Stimulated activated CD8-positive, alpha-beta memory T cell treated with anti-CD3 and anti-CD28 coated beads, Interleukin-15, amount 100 ng/mL, for 1 hour (primary cell): ENCODE measurements at regions not wholly inside any gene's neighbourhood (a gene's known extent, or its start where the extent isn't known, plus 50 kb on each side); places are given as distances from the start of the nearest gene placed in this dataset.
A peak's percentile ranks its signal among the peaks of the same experiment; 100 is the strongest.

Experiments used
- DNase-seq: peaks from one replicate; pipeline ENCODE4 v3.0.0-alpha.2; 2020; ENCODE audit warnings: low read depth

DNA sequence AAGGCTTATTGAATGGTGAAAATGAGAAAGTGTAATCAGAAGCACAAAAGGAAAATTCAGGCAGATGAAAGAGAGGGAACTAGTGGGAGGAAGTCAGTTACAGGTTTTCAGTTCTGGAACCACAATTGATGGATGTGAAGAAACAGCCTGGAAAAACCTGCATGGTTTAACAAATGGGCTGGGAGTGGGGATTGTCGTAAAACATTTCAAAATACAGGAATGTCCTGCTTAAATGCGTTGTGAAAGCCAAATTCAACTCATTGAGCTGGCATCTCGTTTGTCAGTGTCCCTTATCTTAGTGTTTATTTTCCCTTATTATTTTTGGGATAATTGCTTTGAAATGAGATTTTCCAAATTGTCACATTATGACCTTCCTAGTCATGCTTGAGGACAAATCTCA lies 106.5 kb upstream of the RFC3 start:
- no peak for DNase-seq

DNA sequence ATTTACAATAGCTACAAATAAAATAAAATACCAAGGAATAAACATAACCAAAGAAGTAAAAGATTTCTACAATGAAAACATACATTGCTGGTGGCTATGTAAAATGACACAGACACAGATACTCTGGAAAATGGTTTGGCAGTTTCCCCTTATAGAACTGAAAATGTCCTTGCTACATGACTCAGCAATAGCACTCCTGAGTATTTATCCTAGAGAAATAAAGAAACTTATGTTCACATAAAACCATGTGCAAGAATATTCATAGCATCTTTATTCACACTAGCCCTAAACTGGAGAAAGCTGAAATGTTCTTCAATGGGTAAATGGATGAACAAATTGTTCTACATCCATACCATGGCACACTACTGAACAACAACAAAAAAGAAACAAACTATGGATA lies 100.2 kb upstream of the RFC3 start:
- DNase-seq = no peak

DNA sequence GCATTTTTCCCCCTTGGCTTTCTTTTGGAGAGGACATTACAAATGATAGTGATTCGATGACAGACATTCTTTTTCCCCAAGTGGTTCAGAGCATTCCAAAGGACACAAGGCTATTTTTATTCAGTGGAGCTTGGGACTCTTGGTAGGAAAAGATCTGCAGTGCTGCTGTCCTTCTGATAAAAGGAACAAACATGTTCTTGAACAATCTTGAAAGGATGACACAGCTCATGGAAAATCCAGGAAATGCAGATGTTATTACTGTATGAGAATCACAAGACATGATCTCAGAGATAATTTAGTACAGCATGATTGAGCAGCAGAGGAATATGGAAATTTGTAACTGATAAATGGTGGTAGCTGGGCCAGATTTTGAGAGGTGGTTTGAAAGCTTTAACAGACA lies 96.2 kb upstream of the RFC3 start:
- no peak for DNase-seq

DNA sequence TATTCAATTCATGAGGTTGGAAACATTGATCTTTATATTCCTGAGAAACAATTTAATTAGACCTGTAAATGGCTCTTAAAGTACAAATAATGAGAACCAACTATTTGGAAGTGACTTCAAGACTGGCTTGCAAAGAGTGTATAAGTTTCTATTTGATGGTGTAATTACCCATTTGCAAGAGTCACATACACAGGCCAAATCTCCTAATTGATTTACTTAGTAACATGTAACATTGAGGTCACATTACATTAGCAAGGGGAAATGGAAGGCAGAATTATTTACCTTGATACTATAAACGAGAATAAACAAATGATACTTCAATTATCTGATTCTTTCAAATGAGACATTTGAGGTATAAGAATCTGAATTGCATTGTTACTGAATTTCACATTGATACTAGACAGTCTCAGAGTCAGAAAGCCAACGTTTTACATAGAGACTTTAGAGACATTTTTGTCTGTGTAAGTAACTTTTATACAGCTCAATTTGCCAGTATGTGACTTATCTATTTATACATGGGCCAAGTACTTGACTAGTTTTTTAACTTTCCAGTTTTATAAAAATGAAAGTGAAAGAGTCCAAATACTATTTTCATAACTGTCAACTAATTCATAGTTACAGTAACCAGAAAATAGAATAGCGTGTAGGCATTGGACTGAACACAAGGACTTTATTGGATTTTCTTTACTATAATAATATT lies 95.6 kb upstream of the RFC3 start:
- DNase-seq = no peak

DNA sequence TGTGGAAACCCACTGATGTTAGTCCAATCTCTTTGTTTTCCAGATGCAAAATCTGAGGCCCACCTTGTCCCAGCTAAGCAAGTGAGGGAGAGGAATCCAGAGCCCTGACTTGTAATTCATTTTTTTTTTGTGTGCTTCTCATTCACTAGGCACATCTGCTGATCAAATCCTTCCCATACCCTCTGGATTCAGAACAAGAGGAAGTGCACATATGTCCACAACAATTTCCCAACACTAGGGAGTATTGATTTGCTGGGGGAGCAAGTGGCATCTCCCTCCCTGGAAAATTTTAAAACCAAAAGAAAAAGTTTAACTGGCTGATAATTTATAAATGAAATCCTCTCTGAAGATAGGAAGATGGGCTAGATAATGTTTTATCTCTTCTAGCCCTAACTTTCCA lies 94.6 kb upstream of the RFC3 start:
- no peak for DNase-seq

DNA sequence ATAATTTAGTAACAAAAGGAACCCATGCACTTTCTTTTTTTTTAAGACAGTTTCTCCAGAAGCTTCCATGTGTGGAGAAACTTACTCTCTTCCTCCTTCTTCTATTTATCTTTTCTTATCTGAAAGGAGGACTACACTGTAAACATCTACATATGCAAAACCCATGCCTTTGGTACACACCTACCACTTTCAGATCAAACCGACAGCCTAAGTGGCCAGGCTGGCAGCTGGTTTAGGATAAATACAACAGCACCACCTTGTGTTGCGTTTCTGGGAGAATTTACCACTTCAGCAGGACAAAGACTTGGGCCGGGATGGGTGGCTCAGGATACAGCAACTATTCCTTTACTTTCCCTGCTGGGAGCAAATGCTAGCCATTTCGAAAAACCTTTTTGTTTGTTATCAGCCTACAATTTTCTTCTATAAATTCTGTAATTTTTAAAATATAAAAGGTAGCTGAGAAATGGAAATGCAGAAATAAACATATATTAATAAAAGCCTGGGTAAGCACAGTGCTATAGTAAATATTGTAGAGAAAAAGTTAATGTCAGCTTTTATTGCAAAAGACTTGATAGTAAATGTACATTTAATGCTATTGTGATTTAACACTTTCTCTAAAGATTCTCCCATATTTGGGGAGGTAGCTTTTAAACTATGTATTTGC lies 94.0 kb upstream of the RFC3 start:
- peak; percentile 14 for DNase-seq

DNA sequence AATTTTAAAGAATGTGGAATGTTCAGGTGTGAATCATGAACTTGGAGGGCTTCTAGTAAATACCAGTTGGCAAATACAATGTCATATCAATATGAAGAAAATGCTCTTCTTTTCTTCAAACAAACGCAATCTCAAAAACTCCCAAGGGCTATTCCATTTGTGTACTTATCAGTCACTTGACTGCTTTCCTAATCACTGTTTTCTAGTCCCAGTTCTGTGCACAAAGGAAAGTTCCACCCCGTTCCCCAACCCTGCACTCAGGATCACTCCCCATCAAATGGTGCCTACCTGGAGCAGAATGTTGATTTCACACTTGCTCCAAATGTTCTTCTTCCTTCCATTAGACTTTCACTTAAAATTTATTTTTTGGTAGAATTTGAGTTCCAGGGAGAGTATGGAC lies 92.6 kb upstream of the RFC3 start:
- DNase-seq = no peak

DNA sequence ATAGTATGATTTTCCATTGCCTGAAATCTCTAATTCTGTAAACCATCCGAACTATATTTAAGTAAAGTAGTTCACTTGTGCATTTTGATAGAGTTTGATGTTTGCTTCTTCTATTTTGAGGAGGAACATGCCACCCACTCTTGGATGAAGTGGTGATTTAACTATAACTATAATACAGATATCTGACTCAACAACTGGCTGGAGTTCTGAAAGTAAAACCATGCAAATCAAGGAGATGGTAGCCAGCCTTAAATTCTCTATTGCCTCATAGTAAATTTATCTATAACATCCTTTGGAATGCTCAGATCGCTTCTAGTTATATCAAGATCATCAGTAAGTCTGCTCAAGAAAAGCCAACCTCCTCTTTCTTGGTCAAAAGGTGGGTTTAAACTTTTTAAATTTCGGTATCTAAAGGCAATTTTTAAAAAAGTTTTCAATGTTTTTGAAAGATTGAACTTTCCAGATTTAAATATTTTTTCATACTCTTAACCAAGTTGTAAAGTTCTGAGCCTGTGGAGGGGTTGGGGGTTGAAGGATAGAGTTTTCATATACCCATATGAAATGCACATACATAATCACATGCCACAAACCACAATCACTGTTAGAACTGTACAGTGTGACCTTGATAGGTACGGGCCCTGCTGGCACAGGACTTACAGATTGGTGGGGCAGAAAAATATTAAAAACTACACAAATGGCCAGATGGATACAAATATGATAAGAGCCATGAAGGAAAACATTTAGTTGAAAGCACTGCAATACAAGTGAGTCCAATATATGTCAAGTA lies 90.5 kb upstream of the RFC3 start:
- no peak for DNase-seq

DNA sequence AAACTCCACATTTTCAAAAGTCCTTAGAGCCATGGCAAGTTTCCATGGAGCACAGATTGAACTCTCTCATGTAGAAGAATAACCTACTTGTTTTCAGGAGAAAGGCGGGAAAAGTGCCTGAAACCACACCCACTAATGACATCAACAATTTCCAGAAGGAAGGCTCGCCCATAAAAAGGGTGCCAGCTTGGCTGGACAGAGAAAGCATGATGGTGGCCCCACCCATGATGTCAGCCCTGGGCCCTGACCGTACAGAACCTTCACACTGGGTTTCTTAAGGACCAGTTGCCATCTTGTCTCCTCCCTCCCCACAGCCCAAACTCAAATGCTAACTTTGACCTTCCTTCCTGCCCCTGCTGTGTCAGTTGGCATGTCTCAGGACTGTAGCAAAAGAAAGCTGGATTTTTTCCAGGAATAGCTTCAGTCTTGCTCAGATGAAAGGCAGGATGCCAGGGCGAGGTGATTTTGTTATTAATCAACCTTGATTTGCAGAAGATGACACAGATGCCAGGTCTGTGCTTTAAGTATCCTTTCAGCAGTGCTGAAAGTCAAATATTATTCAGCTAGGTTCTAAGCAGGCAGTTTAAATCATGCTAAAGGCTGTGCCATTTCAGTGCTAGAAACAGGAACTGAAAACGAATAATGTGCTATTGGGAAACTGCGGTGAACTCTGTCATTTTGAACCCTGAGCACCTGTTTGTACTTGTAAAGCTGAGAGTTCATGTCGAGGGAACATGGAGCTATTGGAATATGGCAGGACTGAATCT lies 89.5 kb upstream of the RFC3 start:
- no peak for DNase-seq

DNA sequence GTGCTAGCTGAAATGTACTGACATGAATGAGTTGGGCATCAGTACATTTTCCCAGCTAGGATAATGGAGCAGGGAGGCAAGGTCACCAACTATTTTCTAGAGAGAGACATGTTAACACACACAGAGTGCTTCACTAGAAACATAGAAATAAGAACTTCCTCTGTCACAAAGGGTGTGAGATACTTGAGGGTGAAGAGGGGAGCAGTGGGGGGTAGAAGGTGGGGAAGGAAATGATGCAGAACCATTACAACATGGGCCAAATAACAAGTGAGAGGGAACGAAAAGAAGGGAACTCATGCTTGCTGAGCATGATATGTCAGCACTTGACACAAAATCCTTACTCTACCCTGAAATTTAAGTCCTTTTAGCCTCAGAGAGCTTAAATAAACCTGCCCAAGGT lies 87.8 kb upstream of the RFC3 start:
- no peak for DNase-seq

DNA sequence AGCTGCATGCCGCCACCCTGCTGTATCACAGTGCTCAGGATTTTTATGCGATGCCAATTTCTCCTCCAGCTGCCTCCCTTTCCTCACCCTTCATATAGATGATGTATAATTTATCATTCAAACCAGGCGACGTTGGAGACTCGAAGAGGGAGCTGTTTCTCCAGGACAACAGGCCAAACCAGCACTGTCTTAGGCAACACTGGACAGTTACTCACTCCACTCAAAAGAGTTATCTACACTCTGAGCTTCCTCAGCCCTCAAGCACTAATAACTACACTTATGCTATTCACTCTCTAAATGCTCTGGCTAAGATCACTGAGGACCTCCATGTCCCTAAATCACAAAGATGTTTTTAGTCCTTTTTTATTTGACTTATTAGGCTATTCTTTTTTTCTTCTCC lies 87.3 kb upstream of the RFC3 start:
- no peak for DNase-seq

DNA sequence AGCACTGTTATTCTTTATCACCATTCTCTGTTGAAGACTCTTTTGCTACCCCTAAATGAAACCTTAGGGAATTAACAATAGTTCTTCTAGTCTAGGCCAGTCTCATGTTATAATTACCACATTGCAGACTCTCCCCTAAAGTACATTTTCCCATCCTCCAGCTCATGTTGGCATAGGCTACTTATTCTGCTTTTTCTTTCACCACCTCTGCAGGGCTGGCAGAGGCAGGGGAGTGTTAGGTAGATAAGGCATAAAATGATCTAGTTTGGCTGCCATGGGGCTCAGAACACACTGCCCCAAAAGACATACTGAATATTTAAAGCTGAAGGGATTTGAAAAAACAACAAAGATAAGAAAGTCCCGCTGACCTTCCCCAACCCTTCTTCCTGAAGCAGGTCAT lies 82.7 kb upstream of the RFC3 start:
- no peak for DNase-seq

DNA sequence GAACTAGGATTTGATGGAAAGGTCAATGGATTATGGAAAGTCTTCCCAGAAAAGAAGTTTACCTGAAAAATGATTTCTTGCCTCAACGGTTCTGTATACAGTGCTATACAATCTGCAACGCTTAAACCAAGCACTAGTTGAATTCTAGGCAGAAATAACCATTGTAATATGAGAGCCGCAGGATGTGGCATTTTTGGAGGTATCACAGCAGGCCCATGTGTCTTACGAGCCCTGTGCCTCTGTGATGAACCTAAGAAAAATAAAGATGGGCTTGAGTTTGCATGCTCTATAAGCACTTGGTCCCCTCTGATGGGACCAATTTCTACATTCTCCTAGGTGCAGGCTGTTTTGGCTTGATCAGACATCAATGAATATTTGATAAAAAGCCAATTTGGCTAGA lies 78.7 kb upstream of the RFC3 start:
- DNase-seq = no peak

DNA sequence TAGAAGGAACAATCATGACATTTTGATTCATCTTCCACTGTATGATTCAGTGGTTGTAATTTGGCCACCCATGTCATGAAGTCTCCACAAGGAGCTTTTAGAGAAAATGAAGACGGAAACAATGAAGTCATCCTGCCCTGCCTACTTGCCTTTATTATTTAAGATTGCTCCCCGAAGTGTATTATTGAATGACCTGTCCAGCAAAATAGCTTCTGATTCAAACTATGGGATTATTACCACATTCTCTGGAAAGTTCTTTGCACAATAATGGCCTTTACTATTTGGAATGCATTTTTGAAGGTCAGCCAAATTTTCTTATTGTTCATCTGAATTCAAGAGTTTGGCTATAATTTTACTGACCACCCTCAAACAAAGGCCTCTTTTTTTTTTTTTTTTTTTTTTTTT lies 77.8 kb upstream of the RFC3 start:
- no peak for DNase-seq

DNA sequence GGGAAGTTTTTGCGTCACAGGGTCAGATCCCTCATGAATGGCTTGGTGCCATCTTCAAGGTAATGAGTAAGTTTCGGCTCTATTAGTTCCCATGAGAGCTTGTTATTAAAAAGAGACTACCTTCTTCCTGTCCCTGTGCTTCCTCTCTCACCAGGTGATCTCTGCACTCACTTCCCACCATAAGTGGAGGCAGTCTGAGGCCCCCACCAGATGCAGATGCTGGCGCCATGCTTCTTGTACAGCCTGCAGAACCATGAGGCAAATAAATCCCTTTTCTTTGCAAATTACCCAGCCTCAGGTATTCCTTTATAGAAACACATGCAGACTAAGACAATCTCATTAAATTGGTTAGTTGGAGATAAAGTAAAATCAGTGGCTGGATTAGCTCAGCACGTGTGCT lies 75.6 kb upstream of the RFC3 start:
- DNase-seq = no peak

DNA sequence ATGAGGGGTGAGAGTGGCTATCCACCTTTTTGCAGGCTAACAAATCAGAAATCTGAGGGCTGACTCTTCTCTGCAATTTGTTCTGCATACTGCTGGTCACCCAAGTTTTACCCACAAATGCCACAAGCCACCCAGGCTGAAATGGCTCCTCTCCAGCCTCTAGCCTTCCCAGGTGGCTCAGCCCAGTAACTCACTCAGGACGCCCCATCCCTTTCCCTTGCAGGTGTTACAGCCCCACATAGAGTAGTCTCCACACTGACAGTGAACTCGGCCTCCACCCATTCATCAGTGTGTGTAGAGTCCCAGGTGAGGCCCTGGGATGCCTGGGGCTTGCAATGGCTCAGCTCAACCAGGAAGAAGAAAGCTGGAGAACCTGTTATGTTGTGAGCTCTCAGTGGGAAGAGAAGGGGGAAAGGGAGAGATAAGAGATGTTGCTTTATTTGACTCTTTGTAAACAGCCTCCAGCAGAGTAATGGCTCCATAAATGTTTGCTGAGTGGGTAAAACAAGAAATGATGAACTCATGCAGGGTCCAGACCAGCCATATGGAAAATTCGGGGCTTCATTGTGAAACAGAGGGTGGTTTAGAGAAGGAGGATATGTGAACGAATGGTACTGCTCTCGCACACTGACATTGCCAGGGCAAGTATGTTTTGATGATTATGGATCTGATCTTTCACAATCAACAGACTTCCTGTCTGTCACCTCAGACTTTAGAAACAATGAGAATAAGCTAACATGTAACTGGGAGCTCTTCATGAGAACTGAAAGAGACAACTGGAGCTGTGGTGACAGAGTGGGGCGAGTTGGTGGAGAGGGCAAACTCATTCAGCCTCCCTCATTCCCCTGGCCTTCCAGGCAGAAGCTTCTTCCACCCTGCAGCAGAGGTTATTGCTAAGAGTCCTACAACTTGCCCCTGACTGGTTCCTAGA lies 74.2 kb upstream of the RFC3 start:
- DNase-seq = no peak

DNA sequence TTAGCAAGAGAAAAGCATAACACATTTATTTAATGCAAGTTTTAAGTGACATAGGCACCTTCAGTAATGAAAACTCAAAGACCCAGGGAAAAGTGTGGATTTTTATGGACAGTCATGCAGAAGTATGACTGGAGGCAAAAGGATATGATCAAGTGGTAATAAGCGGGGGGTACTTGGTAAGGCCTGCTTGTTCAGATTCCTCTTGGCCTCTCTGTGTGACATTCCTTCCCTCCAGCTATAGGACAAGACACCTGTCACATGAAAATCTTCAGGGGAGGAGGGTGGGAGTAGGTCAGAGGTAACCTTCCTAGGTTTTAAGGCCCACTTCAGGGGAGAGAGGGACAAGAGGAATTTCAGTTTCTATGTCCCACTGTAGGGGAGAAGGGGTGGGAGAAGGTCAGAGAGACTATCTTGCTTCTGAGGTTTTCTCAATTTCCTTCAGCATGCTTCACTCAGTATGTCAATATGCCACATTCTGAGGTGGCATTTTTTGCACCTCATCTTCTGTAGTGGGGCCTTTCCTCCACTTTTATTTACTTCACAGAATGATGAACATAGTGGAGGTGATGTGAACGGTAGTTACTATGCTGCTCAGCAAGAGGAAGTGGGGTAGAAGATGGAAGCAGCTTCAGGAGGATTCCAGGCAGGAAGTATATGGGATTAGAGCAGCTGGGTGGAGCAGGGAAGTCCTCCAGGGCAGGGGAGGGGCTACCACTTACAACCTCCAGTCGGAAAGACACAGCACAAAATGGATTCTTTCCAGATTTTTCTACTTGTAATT lies 73.2 kb upstream of the RFC3 start:
- no peak for DNase-seq

DNA sequence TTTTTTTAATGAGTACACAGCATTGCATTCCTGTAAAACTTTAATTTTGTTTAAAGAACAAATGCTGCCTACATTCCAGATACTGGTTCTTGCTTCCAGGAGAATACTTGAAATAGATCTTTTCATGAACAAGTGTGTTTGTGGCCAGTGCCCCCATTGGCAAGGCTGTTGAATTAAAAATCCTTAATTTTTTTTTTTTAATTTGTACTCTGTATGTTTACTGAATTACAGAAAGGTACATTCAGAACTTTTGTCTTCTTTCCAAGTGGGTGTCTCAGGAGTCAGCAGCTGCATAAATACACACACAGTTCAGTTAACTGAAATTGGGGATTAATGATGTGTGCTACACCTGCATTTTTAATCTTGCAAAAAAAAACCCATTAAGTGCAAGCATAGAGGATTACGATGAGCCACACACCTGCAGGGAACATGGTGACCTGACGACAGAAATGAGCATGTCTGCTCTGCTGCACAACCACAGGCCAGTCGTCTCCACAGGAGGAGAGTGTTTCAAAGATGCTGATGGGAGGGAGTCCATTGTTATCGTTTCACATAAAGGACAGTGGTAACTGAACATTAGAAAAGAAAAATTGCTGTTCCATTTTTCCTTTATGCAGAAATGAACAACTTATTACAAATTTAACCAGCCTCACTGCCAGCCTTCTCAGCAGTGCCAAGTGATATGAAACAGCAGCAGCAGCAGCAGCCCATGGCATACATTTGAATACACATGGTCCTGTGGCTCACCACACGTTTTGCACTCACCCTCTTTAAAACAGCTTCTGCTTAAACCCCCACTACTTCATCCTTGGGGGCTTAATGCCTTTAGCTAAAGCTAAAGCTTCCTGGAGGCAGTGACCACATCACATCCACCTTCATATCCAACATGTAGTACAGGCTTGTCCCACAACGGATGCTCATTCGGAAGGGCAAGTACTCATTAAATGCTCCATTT lies 72.3 kb upstream of the RFC3 start:
- DNase-seq = no peak

DNA sequence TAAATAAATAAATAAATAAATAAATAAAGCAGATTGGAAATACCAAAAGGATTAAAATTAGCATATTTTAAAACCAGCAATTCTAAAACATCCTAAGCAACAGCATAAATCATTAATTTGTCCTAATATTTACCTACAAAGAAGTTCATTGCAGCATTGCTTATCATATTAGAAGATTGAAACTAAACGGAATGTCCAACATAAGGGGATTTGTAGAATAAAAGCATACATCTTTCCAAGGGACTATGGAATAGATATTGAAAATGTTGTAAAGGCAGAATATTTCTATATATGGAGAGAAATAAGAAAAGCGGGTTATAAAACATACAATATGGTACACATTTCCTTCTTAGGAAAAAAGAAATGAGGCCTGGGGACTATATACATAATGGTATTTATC lies 71.1 kb upstream of the RFC3 start:
- DNase-seq = no peak

DNA sequence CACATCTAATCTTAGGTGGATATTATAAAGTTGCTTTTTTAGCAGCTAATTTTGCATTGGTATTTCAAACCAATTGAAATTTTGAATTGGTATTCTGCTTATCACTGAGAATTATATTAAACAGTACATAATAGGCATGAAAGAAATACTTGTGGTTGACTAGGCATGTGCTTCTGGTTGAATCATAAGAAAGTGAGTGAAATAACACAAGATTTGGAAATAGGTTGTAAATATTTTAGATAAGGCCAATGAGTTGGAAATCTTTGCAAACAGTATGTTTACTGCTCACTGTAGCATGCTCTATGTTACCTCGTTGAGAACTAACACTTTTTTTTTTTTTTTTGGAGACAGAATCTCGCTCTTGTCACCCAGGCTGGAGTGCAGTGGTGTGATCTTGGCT lies 66.8 kb upstream of the RFC3 start:
- DNase-seq = no peak
